ENCODE measurements at regions not wholly inside any gene's neighbourhood (a gene's known extent, or its start where the extent isn't known, plus 50 kb on each side); places are given as distances from the start of the nearest gene placed in this dataset.

DNA sequence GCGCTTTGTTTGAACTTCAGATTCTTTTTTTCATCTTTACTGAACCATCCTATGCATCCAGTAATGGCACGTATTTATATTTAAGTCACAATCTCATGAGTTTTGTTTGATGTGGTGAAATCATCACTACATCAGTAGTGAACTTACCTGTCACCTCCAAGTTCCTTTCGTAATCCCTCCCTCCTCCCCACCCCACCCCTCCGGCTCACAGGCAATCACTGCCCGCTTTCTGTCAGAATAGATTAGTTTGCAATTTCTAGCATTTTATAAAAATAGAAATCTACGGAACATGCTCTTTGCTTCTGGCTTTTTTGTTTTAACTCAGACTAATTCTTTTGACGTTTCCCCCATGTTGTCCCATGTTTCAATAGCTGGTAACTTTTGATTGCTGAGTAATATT is 305.4 kb upstream of the IRX4 start:
- POLR2A ChIA-PET = no interaction called here
- CTCF ChIA-PET = no interaction called here
- DNase-seq (ENCODE audit: extremely low spot score) = no peak
- TF ChIP-seq CTCF (IDR thresholded peaks at IDR 0.05; ENCODE audit: control extremely low read depth, extremely low read depth, low read depth, missing control alignments) = no peak

GRCh38 chr5:2187687-2188086 is 305.0 kb upstream of the IRX4 start:
- ChIA-PET POLR2A (no interaction called here), CTCF (no interaction called here)
- DNase-seq (ENCODE audit: extremely low spot score) = no peak
- no peak for TF ChIP-seq CTCF (IDR thresholded peaks at IDR 0.05; ENCODE audit: control extremely low read depth, extremely low read depth, low read depth, missing control alignments)

DNA sequence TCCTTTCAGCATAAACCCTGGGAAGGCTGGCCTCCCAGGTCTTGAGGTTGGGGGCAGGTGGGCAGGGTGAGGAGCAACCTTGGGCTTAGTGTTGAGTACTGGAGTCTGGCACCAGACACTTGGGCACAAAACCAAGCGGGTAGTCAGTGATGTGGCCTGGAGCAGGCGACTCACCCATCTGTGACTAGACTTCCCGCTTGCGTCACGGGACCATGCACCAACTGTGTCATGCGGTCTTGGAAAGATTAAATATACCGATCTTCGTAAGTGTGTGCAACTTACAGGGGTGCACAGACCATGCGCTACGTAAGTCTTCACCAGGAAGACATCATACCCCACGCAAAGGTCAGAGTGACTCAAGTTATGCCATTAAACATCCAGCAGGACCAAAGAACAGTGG is 304.4 kb upstream of the IRX4 start:
- ChIA-PET CTCF (no interaction called here), POLR2A (no interaction called here)
- no peak for TF ChIP-seq CTCF (IDR thresholded peaks at IDR 0.05; ENCODE audit: control extremely low read depth, extremely low read depth, low read depth, missing control alignments)
- DNase-seq (ENCODE audit: extremely low spot score) = no peak

DNA sequence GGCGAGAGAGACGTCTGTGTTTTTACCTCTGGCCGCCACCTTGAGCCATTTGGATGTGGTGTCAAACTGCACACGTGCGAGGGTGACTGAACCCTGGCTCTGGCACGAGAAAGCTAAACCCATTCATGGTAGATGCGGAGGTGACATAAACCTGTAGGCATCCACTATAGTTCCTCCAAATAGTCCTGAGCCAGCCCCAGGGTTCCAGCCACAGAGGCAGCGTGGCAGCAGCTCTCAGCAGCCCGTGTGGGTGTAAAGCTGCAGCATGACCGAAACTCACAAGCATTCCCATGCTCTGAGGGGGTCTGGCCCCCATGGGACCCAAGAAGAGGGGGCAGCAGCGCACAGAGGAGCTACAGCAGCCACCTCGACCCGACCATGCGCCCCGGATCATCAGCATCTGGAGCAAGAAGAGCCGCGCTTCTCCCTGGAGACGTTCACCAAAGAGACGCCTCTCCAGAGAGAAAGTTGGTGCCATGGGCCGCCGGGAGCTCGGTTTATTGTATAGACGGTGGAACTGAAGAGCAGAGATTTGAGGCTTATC is 303.8 kb upstream of the IRX4 start:
- CTCF ChIA-PET = no interaction called here
- TF ChIP-seq CTCF (IDR thresholded peaks at IDR 0.05; ENCODE audit: control extremely low read depth, extremely low read depth, low read depth, missing control alignments) = no peak
- no peak for DNase-seq (ENCODE audit: extremely low spot score)
- POLR2A ChIA-PET = no interaction called here

DNA sequence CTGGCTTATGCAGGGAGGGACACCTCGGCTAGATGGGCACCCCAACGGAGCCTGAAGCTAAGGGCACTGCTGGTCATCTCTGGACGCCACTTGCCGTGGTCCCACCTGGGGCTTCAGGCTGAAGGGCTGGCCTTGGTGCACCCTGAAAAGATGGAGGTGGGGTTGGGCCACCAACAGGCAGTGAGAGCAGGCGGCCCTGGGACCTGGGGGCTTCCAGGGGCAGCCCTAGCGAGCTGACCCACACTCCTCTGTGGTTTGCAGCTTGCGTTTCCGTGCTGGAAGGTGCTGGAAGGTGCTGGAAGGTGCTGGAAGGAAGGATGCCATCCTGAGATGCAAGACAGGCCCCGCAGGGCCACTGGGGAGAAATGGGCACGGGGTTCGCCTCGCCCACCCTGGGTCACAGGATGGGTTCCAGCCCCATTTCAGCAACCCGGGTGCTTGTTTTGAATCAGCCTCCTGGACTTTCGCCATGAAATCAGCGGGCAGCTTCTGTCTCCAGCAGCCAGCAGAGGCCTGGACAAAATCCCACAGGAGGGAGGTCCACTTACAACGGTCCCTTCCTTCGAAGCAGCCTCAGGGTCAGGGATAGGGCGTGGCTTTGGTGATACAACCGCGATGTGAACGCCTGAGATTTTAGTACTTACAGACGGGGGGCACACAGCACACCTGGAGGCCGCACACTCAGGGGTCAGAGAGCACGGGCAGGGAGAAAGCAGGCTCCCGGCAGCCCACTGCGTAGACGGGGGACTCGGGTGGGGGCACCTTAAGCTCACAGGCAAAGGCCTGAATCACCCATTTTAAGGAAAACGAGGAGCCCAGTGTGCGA is 303.1 kb upstream of the IRX4 start:
- DNase-seq (ENCODE audit: extremely low spot score) = no peak
- TF ChIP-seq CTCF (IDR thresholded peaks at IDR 0.05; ENCODE audit: control extremely low read depth, extremely low read depth, low read depth, missing control alignments) = no peak
- ChIA-PET CTCF (interaction anchor here (1.1 kb wide), 1 partner anchor 15 kb away, joined by 3 read pairs; no protein-coding TSS in a partner anchor), POLR2A (no interaction called here)

- ChIA-PET CTCF (interaction anchor here (1.1 kb wide), 1 partner anchor 16 kb away, joined by 3 read pairs; no protein-coding TSS in a partner anchor), POLR2A (no interaction called here)
- no peak for DNase-seq (ENCODE audit: extremely low spot score)
- no peak for TF ChIP-seq CTCF (IDR thresholded peaks at IDR 0.05; ENCODE audit: control extremely low read depth, extremely low read depth, low read depth, missing control alignments)
Measured at GRCh38 chr5:2184563-2185540, 302.1 kb upstream of the IRX4 start.
